GM19025 (cell line): ENCODE measurements at regions not wholly inside any gene's neighbourhood (a gene's known extent, or its start where the extent isn't known, plus 50 kb on each side); places are given as distances from the start of the nearest gene placed in this dataset.
"Not testable (repeated sequence)": the region's sequence is repeated elsewhere in the genome, so short reads cannot be mapped to it uniquely, and the experiment has no call there.

Experiments
- ATAC-seq: cut with Tn5 transposase; IDR thresholded peaks from one replicate; pipeline ENCODE4 v1.9.1; 2021; ENCODE audit warnings: mild to moderate bottlenecking, low read depth, moderate library complexity; ENCODE audit not compliant: unreplicated experiment

DNA sequence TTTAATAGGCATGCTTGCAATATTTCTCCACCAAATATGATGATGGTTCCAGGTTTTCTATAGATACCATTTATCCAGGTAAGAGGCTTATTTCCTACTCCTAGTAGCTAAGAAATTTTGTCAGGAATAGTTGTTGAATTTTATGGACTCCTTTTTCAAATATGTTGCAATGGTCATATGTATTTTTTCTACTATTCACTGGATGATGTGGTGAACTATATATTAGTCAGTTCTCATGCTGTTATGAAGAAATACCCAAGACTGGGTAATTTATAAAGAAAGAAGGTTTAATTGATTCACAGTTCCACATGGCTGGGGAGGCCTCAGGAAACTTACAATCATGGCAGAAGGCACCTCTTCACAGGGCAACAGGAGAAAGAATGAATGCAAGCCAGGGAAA, 141.1 kb upstream of the NR3C1 start:
- ATAC-seq, result no peak

- ATAC-seq, result no peak
Observed at GRCh38 chr5:143543358-143544255, 140.1 kb upstream of the NR3C1 start.

GRCh38 chr5:143542798-143543144, 139.3 kb upstream of the NR3C1 start:
- no peak for ATAC-seq

DNA sequence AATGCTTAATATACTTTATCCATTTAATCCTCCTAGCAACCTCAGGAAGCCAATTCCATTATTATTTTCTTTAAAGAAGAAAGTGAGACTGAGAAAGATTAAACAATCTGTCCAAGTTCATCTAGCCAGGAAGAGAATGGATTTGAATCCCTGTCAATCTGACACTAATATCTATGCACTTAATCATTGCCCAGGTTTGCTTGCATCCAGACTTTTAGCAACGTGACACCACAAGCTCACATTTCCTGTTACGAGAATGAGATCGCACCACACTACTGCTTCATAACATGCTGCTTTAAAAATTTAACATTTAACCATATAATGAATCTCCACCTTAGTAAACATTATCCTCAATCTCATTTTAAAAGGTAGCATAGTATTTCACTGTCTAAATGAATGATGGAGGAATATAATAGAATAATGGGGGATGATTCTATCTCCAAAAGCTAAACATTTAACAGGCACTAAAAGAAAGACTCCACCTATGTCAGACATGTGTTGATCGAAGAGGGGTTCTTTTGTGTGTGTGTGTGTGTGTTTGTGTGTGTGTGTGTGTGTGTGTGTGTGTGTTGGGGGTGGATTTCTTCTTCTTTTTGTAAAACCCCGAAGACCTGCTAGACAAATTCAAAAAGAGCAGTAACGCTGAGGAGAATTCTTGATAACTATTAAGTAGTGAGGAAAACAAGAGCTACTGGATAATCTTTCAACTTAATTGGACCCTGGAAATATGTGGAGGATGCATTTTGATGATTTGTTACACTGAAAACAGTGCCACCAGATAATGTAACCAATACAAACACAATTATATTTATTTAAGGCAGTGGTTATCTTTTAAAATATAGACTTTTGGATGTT, 138.7 kb upstream of the NR3C1 start:
- no peak for ATAC-seq

- ATAC-seq, result no peak
Observed at GRCh38 chr5:143539742-143540141, 136.3 kb upstream of the NR3C1 start.

- ATAC-seq, result no peak
Observed at GRCh38 chr5:143537056-143537455, 133.6 kb upstream of the NR3C1 start.

DNA sequence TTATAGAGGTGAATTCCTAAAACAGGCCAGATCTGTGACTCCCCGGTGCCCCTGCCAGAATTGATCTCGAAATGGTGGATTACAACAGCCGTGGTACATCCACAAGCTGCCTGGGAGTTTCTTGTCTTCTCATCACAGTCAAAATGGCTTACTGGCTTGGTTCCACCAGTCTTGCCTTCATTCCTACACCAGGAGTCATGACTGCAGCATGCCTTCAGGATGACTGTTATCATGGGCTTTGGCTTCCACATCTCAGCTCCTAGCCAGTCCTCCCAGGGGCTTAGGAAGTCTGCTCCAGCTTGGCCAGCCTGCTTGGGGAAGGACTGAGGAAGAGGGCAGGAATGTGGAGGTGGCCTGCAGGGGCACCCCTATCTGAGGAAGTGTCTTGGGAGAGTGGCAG, 132.9 kb upstream of the NR3C1 start:
- ATAC-seq, result no peak

DNA sequence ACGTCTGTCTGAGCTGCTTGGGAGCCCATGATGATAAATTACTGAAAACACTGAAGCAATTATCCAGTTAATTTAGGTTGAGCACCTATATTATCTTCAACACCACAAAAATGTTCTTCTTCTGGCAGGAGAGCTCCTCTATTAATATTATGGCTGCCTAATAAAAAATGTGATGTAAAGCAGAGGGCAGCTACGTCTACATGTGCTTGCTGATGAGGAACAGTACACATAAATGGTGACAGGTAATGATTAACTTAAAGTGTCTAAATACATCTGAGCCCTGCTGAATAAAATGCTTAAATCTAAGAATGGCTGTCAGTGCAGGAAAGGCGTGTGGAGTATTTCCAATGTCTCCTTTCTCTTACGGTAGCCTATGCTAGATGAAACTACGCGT, 131.3 kb upstream of the NR3C1 start:
- no peak for ATAC-seq

GRCh38 chr5:143533978-143534760, 130.7 kb upstream of the NR3C1 start:
- no peak for ATAC-seq

DNA sequence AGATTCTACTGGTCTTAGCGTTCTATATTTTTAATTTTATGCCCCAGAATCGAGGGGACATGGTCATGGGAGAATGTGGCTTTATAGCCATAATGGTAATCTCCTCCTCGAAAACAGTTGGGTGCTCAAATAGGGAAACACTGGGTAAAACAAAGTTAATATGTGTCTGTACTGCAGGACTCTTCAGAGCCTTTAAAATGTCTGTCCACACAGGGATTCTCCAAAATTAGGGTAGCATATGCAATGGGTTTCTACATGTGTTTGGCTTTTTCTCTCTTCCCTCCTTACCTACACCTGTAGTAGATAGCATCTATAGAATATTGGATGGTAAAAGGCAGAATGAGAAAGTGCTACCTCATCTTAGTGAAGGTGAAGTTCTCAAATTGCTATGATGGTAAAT, 130.0 kb upstream of the NR3C1 start:
- no peak for ATAC-seq

GRCh38 chr5:143527808-143528207, 124.3 kb upstream of the NR3C1 start:
- ATAC-seq, result no peak

DNA sequence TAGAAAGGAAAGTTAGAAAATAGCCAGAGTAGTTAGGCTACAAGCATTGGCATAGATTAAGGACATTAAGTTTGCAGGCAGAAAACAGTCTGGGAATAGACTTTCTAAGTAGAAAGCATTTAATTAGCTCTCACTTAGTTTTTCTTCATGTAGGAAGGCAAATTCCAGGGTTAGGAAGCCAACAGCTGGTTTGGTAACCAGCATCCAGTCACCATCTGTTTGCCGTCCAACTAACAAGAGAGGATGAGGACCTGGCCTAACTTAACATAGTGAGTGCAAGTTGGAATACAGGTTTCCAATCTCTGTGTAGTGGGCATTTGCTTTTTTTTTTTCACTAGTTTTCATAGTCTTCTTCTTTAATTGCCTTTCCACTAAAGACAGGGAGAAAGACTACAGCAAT, 121.7 kb upstream of the NR3C1 start:
- no peak for ATAC-seq

- no peak for ATAC-seq
Observed at GRCh38 chr5:143524338-143524945, 121.0 kb upstream of the NR3C1 start.

GRCh38 chr5:143521846-143522400, 118.4 kb upstream of the NR3C1 start:
- no peak for ATAC-seq

- no peak for ATAC-seq
Observed at GRCh38 chr5:143521141-143521540, 117.7 kb upstream of the NR3C1 start.

DNA sequence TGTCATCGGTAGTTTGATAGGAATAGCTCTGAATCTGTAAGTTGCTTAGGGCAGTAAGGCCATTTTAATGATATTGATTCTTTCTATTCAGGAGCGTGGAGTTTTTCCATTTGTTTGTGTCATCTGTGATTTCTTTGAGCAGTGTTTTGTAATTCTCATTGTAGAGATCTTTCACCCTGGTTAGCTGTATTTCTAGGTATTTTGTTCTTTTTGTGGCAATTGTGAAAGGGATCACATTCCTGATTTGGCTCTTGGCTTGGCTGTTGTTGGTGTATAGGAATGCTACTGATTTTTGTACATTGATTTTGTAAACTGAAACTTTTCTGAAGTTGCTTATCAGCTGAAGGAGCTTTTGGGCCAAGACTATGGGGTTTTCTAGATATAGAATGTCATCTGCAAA, 115.7 kb upstream of the NR3C1 start:
- not testable (repeated sequence) for ATAC-seq

DNA sequence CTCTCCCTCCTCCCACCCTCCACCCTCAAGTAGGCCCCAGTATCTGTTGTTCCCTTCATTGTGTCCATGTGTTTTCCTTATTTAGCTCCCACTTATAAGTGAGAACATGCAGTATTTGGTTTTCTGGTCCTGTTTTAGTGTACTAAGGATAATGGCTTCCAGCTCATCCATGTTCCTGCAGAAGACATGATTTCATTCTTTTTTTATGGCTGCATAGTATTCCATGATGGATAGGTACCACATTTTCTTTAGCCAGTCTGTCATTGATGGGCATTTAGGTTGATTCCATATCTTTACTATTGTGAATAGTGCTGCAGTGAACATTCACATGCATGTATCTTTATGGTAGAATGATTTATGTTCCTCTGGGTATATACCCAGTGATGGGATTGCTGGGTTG, 114.3 kb upstream of the NR3C1 start:
- not testable (repeated sequence) for ATAC-seq

DNA sequence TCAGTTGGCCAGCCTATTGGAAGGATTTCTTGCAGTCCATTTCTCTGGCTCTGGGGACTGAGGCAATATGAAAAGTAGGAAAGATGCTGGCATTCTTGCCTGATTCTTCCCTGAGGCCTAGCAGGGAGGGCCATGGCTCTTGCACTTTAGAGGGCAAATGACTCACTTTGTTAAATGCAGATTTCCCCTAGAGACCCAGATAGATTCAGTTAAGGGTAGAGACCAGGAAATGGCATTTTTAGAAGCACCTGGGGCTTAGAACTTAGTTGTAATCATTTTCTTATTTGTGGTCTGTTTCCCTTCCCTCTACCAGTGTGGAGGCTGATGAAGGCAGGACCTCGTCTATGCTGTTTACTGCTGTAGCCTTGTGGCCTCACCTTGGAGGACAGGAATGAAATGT, 112.8 kb upstream of the NR3C1 start:
- no peak for ATAC-seq

DNA sequence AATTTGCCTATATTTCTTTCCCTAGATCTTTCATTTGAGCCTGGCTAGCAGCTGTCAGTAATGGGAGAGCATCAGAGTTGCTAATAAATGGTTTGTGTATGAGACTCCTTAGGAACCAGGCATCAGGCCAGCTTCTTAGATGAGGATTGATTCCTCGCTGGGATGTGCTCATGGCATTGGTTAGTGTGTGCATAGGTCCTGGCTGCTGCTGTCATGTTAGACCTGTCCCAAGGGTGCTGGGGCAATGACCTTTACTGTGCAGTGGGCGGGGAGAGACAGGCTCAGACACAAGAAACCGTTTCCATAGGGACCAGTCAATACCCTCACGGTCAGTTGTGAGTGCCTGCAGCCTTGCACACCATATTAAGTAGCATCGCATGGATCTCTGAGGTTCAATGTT, 112.3 kb upstream of the NR3C1 start:
- ATAC-seq, result no peak

DNA sequence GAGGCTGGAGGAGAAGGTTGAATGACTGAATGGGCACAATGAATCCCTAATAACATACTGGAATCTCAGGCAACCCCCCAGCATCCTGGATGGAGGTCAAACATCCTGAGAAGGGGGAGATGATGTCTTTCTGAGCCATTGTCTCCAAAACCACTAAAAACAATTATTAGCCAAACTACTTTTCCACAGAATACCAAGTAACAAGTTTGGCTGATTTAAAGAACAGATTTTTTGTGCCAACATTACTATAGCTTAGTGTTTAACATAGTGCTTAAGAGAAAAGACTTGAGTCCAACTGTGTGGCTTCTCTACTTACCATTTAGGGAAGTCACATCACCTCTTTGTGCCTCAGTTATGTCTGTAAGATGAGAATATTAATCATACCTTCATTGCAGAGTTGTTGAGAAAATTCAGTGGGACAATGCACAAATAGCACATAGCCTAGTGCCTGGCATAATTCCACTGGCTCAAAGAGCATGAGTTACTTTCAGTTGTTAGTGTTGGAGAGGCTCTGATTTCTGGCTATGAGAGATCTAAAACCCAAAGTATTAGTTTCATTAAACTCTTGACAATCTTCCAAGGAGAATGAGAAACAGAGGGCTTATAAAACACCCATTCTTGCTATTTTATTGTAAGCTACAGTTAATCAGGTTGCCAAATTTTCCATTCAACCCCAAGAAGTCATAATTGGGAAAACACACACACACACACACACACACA, 111.3 kb upstream of the NR3C1 start:
- ATAC-seq, result no peak
